IMR-90 (cell line): ENCODE measurements at regions not wholly inside any gene's neighbourhood (a gene's known extent, or its start where the extent isn't known, plus 50 kb on each side); places are given as distances from the start of the nearest gene placed in this dataset.

Experiments used
- ATAC-seq: fragments of 200-7000 bp; cut with Tn5 transposase; 2 replicates; pipeline ENCODE4 v1.9.1; 2020; ENCODE audit warnings: low read depth, mild to moderate bottlenecking, moderate library complexity
- BruUV-seq: library from RNA; stranded (reverse); fragments of 400-500 nt; replicated peaks from 2 replicates; lab custom pipeline; 2021; lab: Mats Ljungman, UMichigan
- CTCF ChIA-PET: fragments of 300-600 bp; formaldehyde crosslinking; extraction: SDS; loops from one replicate; lab custom pipeline; 2021; ENCODE audit warnings: antibody characterized with exemption; lab: Yijun Ruan, JAX
- POLR2A ChIA-PET: fragments of 300-600 bp; sonication (Branson Sonifier 250); formaldehyde crosslinking; loops from one replicate; lab custom pipeline; 2022; ENCODE audit warnings: antibody characterized with exemption; ENCODE audit not compliant: unreplicated experiment; lab: Charles Lee
- DNase-seq: peaks from one replicate; pipeline ENCODE4 v3.0.0; 2013
- H2AFZ ChIP-seq: replicated peaks from 2 replicates; pipeline ENCODE3; 2013; ENCODE audit warnings: low read length, mild to moderate bottlenecking; ENCODE audit not compliant: poor library complexity
- H2AK5ac ChIP-seq: 2 replicates; pipeline ENCODE4 v1.6.1; 2013; ENCODE audit warnings: low read depth, low read length, inconsistent platforms
- H2AK9ac ChIP-seq: replicated peaks from 2 replicates; pipeline ENCODE3; 2013; ENCODE audit warnings: mild to moderate bottlenecking, low read depth, low read length, moderate library complexity; ENCODE audit not compliant: poor library complexity
- H2BK120ac ChIP-seq: 2 replicates; pipeline ENCODE4 v1.6.1; 2013; ENCODE audit warnings: low read depth, low read length, inconsistent platforms
- H2BK15ac ChIP-seq: 3 replicates; pipeline ENCODE4 v1.6.1; 2013; ENCODE audit warnings: low read depth, low read length, inconsistent platforms
- H2BK20ac ChIP-seq: 2 replicates; pipeline ENCODE4 v1.6.1; 2013; ENCODE audit warnings: low read depth, mild to moderate bottlenecking, inconsistent platforms, low read length, moderate library complexity
- H2BK5ac ChIP-seq: 2 replicates; pipeline ENCODE4 v1.6.1; 2013; ENCODE audit warnings: mild to moderate bottlenecking, low read depth, low read length, inconsistent platforms; ENCODE audit not compliant: poor library complexity, severe bottlenecking
- H3K14ac ChIP-seq: replicated peaks from 2 replicates; pipeline ENCODE4 v1.6.1; 2013; ENCODE audit warnings: low read depth, low read length, inconsistent platforms
- H3K18ac ChIP-seq: 2 replicates; pipeline ENCODE4 v1.6.1; 2013; ENCODE audit warnings: low read depth, low read length, control low read depth
- H3K23ac ChIP-seq: 2 replicates; pipeline ENCODE4 v1.6.1; 2013; ENCODE audit warnings: low read depth, low read length, inconsistent platforms
- H3K27ac ChIP-seq: 2 replicates; pipeline ENCODE4 v1.5.1; 2013; ENCODE audit warnings: mild to moderate bottlenecking, control low read depth, low read length; ENCODE audit not compliant: insufficient read depth
- H3K27me3 ChIP-seq: 2 replicates; pipeline ENCODE4 v1.6.1; 2013; ENCODE audit warnings: low read length; ENCODE audit not compliant: control insufficient read depth, insufficient read depth
- H3K36me3 ChIP-seq: 2 replicates; pipeline ENCODE4 v1.6.1; 2013; ENCODE audit warnings: low read length, mixed read lengths; ENCODE audit not compliant: control insufficient read depth, insufficient read depth
- H3K4ac ChIP-seq: 2 replicates; pipeline ENCODE4 v1.6.1; 2013; ENCODE audit warnings: low read depth, low read length, inconsistent platforms
- H3K4me1 ChIP-seq: 2 replicates; pipeline ENCODE4 v1.6.1; 2013; ENCODE audit warnings: low read length, mixed read lengths; ENCODE audit not compliant: control insufficient read depth, insufficient read depth
- H3K4me2 ChIP-seq: 2 replicates; pipeline ENCODE4 v1.6.1; 2013; ENCODE audit warnings: low read depth, mild to moderate bottlenecking, control low read depth, low read length, moderate library complexity
- H3K4me3 ChIP-seq: 2 replicates; pipeline ENCODE4 v1.5.1; 2013; ENCODE audit warnings: low read depth, mild to moderate bottlenecking, control low read depth, low read length, moderate library complexity; ENCODE audit not compliant: insufficient read depth
- H3K56ac ChIP-seq: 2 replicates; pipeline ENCODE4 v1.6.1; 2013; ENCODE audit warnings: low read length, inconsistent platforms; ENCODE audit not compliant: insufficient read depth; ENCODE audit errors: extremely low read depth
- H3K79me1 ChIP-seq, 2 experiments: 2 replicates each; pipeline ENCODE4 v1.6.1; 2013; ENCODE audit warnings: low read length in 2 of 2, inconsistent platforms in 1 of 2, low read depth in 1 of 2
- H3K9ac ChIP-seq: 2 replicates; pipeline ENCODE4 v1.6.1; 2013; ENCODE audit warnings: low read depth, low read length, control low read depth
- H3K9me1 ChIP-seq: 2 replicates; pipeline ENCODE4 v1.6.1; 2013; ENCODE audit warnings: low read length, inconsistent platforms; ENCODE audit not compliant: insufficient read depth
- H3K9me3 ChIP-seq: 2 replicates; pipeline ENCODE4 v1.6.1; 2013; ENCODE audit warnings: low read length; ENCODE audit not compliant: control insufficient read depth, insufficient read depth
- H4K20me1 ChIP-seq: 2 replicates; pipeline ENCODE4 v1.6.1; 2013; ENCODE audit warnings: low read length, inconsistent platforms; ENCODE audit not compliant: insufficient read depth
- H4K5ac ChIP-seq: 2 replicates; pipeline ENCODE4 v1.6.1; 2013; ENCODE audit warnings: mild to moderate bottlenecking, low read depth, low read length, control low read depth
- H4K8ac ChIP-seq, 2 experiments: 2 replicates each; pipeline ENCODE4 v1.6.1; 2013; ENCODE audit warnings: low read depth in 2 of 2, low read length in 2 of 2, control low read depth in 1 of 2, inconsistent platforms in 1 of 2
- H4K91ac ChIP-seq: 2 replicates; pipeline ENCODE4 v1.6.1; 2013; ENCODE audit warnings: low read depth, low read length, inconsistent platforms; ENCODE audit not compliant: insufficient read depth
- CHD1 ChIP-seq: IDR thresholded peaks from 2 replicates; pipeline ENCODE4 v1.6.1; 2012; ENCODE audit warnings: low read depth, low read length, improper control_type of control experiment
- WGBS, 2 experiments: methylation state at CpG; one replicate each; pipeline versions ENCODE4 v1.1.5 to v1.1.7; 2013; ENCODE audit warnings: missing lambda C conversion rate in 2 of 2; ENCODE audit not compliant: insufficient read length in 1 of 2; ENCODE audit errors: extremely low coverage in 2 of 2; 5-methylcytosine and 5-hydroxymethylcytosine counted together
- dilution Hi-C: fragments of 300-500 bp; cut with HindIII; formaldehyde crosslinking; loops from one replicate; pipeline ENCODE4 v1.14.3; 2018; ENCODE audit warnings: low sequenced_read_pairs; ENCODE audit not compliant: unreplicated experiment
- in situ Hi-C: fragments of 300-500 bp; cut with MboI; formaldehyde crosslinking; loops from 3 replicates; pipeline ENCODE4 v1.14.3; 2019; ENCODE audit warnings: low sequenced_read_pairs, inconsistent platforms, mixed read lengths
- intact Hi-C: fragments of 100-400 bp; cut with micrococcal nuclease; formaldehyde crosslinking; loops from 2 replicates; pipeline ENCODE4 v1.10.0; 2022
- TF ChIP-seq, protein P1 (sequence below): conservative IDR thresholded peaks from 2 replicates; pipeline ENCODE4 v1.5.1; 2012; ENCODE audit warnings: mild to moderate bottlenecking, low read depth, low read length, improper control_type of control experiment
- TF ChIP-seq, protein P2 (sequence below): fragments of 150-350 bp; IDR thresholded peaks from 2 replicates; pipeline ENCODE4 v1.6.1; 2016; ENCODE audit warnings: low read depth, mild to moderate bottlenecking, low read length, moderate library complexity, borderline replicate concordance

DNA sequence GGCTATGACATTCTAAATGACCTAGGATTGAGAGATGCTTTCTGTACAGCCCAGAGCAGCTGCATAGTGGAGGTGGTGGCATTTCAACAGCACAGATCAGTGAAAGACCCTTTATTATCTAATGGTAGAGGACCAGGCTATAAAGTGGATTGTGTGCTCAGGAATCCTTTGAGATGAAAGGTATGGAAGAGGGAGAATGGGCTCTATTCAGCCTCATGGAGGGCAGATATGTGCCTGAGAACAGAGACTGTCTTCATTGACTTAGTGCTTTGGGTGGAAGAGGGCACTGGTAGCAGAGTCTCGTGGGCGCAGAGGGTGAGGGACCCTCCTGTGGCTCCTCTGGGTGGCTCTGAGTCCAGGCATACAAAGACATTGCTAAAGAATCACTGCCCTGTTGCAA lies 130.0 kb upstream of the SLC24A5 start:
- H2BK15ac ChIP-seq = no peak overlapping the region
- H3K14ac ChIP-seq = no peak overlapping the region
- no peak overlapping the region for H2BK5ac ChIP-seq
- H3K4me3 ChIP-seq = no peak overlapping the region
- H3K9me3 ChIP-seq = no peaks in the 10 kb centered on the region
- no peak overlapping the region for H4K91ac ChIP-seq
- DNase-seq = no peak
- in situ Hi-C loops = loop anchor here (5.0 kb wide), 1 partner anchor 799 kb away; no protein-coding TSS in a partner anchor
- intact Hi-C loops = no loop called here
- H2AK5ac ChIP-seq = no peak overlapping the region
- H4K20me1 ChIP-seq = no peaks in the 10 kb centered on the region
- no peak overlapping the region for H2BK120ac ChIP-seq
- H3K4ac ChIP-seq = no peak overlapping the region
- H3K79me1 ChIP-seq = no peaks in the 10 kb centered on the region
- H3K23ac ChIP-seq = no peak overlapping the region
- no peak overlapping the region for H4K8ac ChIP-seq
- no peak overlapping the region for H3K18ac ChIP-seq
- no peak for ATAC-seq
- ChIA-PET POLR2A (no interaction called here), CTCF (interaction anchor here (0.6 kb wide), 2 partner anchors 260 to 699 kb away, joined by 3 to 4 read pairs; no protein-coding TSS in a partner anchor)
- H2AK9ac ChIP-seq = no peak overlapping the region
- H2AFZ ChIP-seq = no peak overlapping the region
- H4K5ac ChIP-seq = no peak overlapping the region
- dilution Hi-C loops = no loop called here
- no TSS peak for BruUV-seq
- H3K27me3 ChIP-seq = no peaks in the 10 kb centered on the region; the same call in 1 of the 2 replicates
- H3K56ac ChIP-seq = no peak overlapping the region
- H2BK20ac ChIP-seq = no peak overlapping the region
- H3K4me1 ChIP-seq = no peaks in the 10 kb centered on the region
- no peak for TF ChIP-seq CHD1
- TF ChIP-seq, protein P1, sequence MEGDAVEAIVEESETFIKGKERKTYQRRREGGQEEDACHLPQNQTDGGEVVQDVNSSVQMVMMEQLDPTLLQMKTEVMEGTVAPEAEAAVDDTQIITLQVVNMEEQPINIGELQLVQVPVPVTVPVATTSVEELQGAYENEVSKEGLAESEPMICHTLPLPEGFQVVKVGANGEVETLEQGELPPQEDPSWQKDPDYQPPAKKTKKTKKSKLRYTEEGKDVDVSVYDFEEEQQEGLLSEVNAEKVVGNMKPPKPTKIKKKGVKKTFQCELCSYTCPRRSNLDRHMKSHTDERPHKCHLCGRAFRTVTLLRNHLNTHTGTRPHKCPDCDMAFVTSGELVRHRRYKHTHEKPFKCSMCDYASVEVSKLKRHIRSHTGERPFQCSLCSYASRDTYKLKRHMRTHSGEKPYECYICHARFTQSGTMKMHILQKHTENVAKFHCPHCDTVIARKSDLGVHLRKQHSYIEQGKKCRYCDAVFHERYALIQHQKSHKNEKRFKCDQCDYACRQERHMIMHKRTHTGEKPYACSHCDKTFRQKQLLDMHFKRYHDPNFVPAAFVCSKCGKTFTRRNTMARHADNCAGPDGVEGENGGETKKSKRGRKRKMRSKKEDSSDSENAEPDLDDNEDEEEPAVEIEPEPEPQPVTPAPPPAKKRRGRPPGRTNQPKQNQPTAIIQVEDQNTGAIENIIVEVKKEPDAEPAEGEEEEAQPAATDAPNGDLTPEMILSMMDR = no peak
- TF ChIP-seq, protein P2, sequence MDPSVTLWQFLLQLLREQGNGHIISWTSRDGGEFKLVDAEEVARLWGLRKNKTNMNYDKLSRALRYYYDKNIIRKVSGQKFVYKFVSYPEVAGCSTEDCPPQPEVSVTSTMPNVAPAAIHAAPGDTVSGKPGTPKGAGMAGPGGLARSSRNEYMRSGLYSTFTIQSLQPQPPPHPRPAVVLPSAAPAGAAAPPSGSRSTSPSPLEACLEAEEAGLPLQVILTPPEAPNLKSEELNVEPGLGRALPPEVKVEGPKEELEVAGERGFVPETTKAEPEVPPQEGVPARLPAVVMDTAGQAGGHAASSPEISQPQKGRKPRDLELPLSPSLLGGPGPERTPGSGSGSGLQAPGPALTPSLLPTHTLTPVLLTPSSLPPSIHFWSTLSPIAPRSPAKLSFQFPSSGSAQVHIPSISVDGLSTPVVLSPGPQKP = no peak
- H3K4me2 ChIP-seq = no peak overlapping the region
- no CpG with 5 or more reads among the region's 2 CpGs for WGBS, 2 experiments
- no peaks in the 10 kb centered on the region for H3K36me3 ChIP-seq
- H3K9ac ChIP-seq = no peak overlapping the region
- H3K9me1 ChIP-seq = no peaks in the 10 kb centered on the region
- no peak overlapping the region for H3K27ac ChIP-seq
